ENCODE measurements at regions not wholly inside any gene's neighbourhood (a gene's known extent, or its start where the extent isn't known, plus 50 kb on each side); places are given as distances from the start of the nearest gene placed in this dataset.

DNA sequence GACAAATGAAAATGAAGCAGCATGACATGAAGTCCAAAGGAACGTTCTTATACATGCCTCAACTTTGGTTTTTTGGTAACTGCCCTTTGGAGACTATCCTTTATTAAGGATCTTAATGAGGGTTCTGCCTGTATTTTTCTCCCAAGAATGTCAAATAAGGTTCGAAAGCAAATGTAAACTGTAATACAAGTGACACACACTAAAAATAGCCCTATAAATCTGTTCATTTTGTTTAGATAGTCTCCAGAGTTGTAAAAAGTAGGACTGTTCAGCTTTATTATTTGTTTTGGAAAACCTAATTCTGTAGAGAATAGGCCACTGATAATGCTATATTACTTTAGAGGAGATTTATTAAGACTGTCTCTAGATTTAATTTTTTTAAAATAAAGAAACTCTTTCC lies 80.5 kb upstream of the CDIN1 start:
- DNase-seq, result no peak

GRCh38 chr15:36499412-36500389 lies 79.7 kb upstream of the CDIN1 start:
- no peak for DNase-seq

- DNase-seq, result no peak
Measured at GRCh38 chr15:36501063-36501678, 78.3 kb upstream of the CDIN1 start.

DNA sequence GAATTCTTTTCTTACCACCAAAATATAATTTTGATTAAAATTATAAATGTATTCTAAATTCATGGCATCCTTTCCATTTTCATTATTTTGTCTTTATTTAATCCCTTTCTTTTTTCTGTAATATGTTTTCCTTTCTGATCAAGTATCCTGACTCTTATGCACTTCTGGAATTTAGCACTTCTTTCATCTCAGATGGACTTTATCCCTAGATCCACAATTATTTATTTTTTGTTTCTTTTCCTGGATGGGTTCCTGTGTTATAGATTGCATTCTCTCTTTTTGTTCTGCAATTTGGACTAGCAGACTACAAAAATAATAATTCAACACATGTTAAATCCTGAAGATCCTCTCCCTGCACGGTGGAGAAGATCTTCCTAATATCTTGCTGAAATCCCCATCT lies 76.9 kb upstream of the CDIN1 start:
- no peak for DNase-seq

DNA sequence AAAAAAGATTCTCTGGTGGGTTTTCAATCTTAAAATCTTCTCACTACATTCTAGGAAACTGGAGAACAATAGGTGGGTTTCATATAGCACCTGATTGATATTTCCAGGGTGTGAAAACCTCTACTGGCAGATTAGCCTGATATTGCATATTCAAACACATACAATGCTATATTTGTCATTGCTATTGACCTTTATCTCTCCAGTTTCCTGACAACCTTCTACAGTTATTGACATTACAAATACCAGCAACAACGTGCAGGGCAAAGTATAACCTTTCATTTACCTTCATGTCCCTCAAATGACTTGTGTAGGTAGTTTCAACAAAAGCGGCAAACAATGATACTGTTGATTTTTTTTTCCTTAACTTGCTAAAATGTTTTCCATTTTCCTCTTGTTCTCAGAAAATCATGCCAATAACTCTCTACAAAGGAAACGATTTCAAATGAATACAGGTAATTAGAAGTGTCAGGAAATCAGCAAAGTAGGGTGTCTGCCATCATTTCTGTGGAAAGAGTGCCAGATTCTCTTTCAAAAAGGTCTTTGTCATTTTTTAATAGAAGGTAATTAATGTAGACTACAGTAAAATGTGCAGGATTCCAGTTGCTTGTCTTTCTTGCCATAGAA lies 72.6 kb upstream of the CDIN1 start:
- DNase-seq, result no peak

GRCh38 chr15:36507458-36507857 lies 72.0 kb upstream of the CDIN1 start:
- DNase-seq, result no peak

DNA sequence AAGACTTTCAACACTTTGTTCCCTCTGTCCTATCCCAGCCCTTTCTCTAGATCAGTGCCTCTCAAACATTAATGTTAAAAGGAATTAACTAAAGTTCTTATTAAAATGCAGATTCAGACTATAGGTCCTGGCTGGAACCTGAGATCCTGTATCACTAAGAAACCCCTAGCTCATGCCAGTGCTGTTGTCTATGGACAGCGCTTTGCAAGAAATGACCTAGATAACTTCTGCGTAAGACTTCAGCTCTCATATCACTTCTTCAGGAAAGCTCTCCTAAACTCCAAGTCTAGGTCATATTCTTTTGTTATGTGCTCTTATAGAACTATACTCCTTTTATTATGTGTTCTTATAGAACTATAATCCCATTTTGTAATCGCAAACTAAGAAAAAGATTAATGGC lies 67.8 kb upstream of the CDIN1 start:
- no peak for DNase-seq

- DNase-seq, result no peak
Measured at GRCh38 chr15:36517758-36518157, 61.7 kb upstream of the CDIN1 start.

DNA sequence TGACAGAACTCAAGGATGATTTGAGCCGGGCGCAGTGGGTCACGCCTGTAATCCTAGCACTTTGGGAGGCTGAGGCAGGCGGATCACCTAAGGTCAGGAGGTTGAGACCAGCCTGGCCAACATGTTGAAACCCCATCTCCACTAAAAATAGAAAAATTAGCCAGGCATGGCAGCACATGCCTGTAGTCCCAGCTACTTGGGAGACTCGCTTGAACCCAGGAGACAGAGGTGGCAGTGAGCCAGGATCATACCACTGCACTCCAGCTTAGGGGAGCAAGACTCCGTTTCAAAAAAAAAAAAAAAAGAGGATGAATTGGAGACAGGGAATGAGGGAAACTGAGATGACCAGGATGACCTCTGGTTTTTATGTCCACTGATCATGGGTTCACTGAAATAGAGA lies 60.4 kb upstream of the CDIN1 start:
- no peak for DNase-seq

DNA sequence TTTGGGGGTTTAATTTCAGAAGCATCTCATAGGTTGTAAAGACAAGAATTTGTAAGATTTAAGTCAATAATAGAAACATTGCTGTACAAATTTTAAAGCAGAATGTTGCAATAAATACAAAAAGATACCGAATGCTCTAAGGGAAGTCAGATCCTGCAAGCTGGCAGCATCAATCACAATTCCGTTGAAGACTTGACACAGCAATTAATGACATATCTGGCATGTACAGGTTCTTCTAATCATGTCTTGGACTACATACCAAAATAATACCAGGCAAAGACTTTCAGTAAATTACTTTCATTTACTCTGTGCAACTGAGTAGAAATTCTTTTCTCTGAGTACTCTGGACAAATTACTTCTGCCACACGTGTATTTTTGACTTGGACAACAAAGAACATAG lies 54.0 kb upstream of the CDIN1 start:
- no peak for DNase-seq

GRCh38 chr15:36527235-36528162 lies 51.9 kb upstream of the CDIN1 start:
- no peak for DNase-seq

DNA sequence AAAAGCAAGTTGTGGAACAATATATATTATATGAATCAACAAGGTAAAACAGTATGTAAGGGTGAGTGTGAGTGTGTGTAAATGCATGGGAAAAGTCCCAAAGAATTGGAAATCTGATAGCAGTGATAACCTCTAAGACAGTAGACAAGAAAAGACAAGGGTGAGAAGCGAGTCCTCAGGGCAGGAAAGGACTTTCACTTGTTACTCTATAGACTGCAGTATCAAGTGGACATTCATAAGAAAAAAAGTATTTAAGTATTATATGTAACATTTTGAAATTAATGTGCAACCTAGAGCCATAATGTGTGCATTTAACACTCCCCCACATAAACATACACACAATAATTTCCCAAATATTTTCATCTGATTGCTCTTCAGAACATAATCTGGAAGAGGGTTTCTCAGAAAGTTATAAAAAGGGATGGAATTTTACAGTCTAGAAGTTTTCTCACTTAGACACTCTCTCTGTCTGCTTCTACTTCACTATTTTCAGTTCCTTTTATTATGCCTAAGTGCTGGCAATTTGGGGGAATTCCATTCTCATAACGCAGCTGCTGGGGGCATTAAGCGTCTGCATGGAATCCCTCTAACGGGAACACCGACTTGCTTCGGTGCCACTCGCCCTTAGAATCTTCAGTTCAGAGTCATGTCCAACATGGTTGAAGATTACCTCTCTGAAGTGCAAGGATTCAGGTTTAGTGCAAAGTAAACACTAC lies 50.0 kb upstream of the CDIN1 start:
- DNase-seq, result no peak

Data from GOT3 (cell line).